Left lung (tissue), 4 donors: ENCODE measurements at regions not wholly inside any gene's neighbourhood (a gene's known extent, or its start where the extent isn't known, plus 50 kb on each side); places are given as distances from the start of the nearest gene placed in this dataset.
"Not testable (repeated sequence)": the region's sequence is repeated elsewhere in the genome, so short reads cannot be mapped to it uniquely, and the experiment has no call there.

Experiments used
- ATAC-seq: fragments of 200-7000 bp; cut with Tn5 transposase; one replicate; pipeline ENCODE4 v1.9.1; 2020; ENCODE audit warnings: moderate library complexity
- DNase-seq, 4 donors: peaks; one replicate each; pipeline ENCODE4 v3.0.0-alpha.2; 2013 to 2020
- H3K27ac ChIP-seq, 2 donors: fragments of 200-600 bp; sonication (generic) in 1 of 2; one replicate each; pipeline versions ENCODE4 v1.5.0 to v1.8.0; 2020 to 2021
- H3K27me3 ChIP-seq, 2 donors: fragments of 200-600 bp; sonication (generic) in 1 of 2; one replicate each; pipeline versions ENCODE4 v1.5.0 to v1.8.0; 2020 to 2021
- H3K36me3 ChIP-seq, 2 donors: fragments of 200-600 bp; sonication (generic) in 1 of 2; one replicate each; pipeline versions ENCODE4 v1.5.0 to v1.8.0; 2020 to 2021
- H3K4me1 ChIP-seq, 2 donors: fragments of 200-600 bp; one replicate each; pipeline ENCODE4 v1.8.0; 2021
- H3K4me3 ChIP-seq, 2 donors: fragments of 200-600 bp; sonication (generic) in 1 of 2; one replicate each; pipeline versions ENCODE4 v1.5.0 to v1.8.0; 2020 to 2021; ENCODE audit warnings: mild to moderate bottlenecking in 1 of 2
- H3K9me3 ChIP-seq, 2 donors: fragments of 200-600 bp; sonication (generic) in 1 of 2; one replicate each; pipeline versions ENCODE4 v1.5.0 to v1.8.0; 2020 to 2021
- intact Hi-C, 2 donors: fragments of 100-400 bp; cut with DNase I; formaldehyde crosslinking; loops; one replicate each; pipeline versions ENCODE4 v1.11.2 to v1.14.2; 2022
- TF ChIP-seq, protein P1 (sequence below), 2 donors: fragments of 200-600 bp; sonication (generic) in 1 of 2; IDR thresholded peaks; one replicate each; pipeline versions ENCODE4 v1.5.0 to v1.8.0; 2021; ENCODE audit warnings: antibody characterized with exemption in 2 of 2
- donor health status: DM: no; HTN: yes; CAD: no.
- donor health status: DM: no; HTN: no; CAD: no.

DNA sequence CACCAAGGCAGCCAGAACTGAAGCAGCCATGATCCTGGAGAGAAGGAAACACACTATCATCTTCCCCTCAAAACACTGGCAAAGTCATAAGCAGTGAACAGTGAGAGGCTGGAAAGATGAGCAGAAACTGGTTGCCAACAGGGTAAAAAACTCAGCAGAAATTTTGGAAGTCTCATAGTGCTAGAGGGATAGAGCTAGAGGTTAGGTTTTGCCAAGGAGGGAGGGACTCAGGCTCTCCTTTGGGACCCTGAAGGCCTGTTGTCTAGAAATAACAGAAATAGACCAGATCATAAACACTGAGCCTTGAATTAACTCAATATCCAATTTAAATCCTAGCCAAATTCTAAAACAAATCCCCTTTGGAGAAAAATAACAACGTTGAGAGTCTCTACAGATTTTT lies 853.6 kb downstream of the PRIM2 start:
- DNase-seq, intact Hi-C loops, H3K4me3 ChIP-seq, H3K9me3 ChIP-seq, H3K27me3 ChIP-seq, H3K27ac ChIP-seq, ATAC-seq, H3K4me1 ChIP-seq, H3K36me3 ChIP-seq: not testable (repeated sequence)

DNA sequence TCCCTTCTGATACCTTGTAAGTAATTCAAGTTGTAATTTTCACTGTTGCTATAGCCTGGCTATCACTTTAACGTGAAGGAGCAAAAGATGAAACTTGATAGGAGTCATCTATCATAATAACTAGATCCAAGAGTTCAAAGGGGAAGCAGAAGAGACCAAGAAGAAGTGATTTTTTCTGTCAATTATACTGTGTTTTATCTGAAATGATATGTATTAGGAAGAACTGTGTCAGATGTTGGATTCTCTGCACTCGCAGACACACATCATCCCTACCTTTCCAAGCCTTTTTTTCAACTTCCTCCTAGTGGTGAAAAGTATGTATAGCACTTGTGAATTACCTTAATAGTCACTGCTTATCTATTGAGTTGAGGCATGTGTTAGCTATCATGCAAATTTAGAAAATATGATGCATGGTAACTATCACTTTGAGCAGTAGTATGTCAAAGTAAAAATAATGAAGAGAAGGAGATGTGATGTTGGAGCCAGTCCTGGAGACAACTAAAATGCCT lies 864.2 kb downstream of the PRIM2 start:
- H3K36me3 ChIP-seq, H3K9me3 ChIP-seq, intact Hi-C loops, H3K27me3 ChIP-seq, H3K27ac ChIP-seq, H3K4me3 ChIP-seq, H3K4me1 ChIP-seq, DNase-seq: not testable (repeated sequence)
- peak; percentile 58 for ATAC-seq

DNA sequence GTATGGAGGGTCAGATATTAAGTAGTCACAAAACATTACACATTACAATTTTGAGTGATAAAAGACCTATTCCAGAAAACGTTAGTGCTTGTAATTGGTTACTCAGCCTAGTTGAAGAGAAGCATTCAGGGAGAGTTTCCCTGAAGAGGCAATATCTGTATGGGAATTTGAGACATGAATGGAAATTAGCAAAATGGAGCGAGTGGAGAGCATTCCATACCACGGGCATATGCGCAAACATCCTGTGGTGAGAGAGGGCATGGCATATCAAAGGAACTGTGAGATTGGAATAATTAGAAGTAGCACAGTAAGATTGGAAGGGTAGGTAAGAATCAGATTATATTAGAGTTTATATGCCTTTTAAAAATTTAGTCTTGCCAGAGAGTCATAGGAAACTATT lies 867.9 kb downstream of the PRIM2 start:
- H3K4me3 ChIP-seq, H3K27ac ChIP-seq, H3K36me3 ChIP-seq, DNase-seq, H3K4me1 ChIP-seq, ATAC-seq, H3K27me3 ChIP-seq, H3K9me3 ChIP-seq, intact Hi-C loops: not testable (repeated sequence)

DNA sequence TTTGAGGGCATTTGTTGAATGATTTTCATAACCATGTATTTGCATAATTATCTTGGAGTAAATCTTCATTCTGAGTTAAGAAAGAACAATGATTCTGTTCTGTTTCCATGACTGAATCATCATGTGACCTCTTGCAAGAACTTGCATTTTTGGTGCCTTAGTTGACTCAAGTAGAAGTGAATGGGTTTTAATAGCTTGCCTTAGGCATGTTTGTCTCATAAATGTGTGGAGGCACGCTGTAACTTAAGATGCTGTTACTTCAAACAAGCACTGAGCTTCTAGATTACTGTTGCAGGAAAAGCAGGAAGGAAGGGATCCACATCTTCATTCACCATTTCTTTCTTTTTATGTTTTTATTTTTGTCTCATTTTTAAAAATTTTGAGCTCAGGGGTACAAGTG lies 875.8 kb downstream of the PRIM2 start:
- H3K9me3 ChIP-seq, H3K27me3 ChIP-seq, H3K27ac ChIP-seq, H3K36me3 ChIP-seq, intact Hi-C loops, H3K4me1 ChIP-seq, DNase-seq, ATAC-seq, H3K4me3 ChIP-seq: not testable (repeated sequence)

DNA sequence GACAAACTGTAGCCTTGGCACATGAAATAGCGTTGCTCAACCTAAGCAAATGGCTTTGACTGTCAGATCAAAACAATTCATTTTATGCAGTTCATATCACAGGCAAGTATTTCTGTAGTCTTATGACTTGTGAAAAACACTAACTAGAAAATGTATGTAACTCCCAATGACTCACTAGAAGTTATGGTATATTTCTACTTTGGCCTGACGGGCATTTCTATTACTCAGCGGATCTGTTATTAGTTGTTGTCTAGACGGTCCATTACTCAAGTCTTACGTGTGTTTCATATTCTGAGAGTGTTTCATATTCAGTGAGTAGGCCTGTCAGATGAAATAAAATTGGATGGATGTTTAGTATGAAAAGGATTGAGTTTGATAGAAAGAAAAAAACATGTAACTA lies 880.9 kb downstream of the PRIM2 start:
- peaks cover 0 to 4% of the 10 kb centered on the region in 2 donors for H3K9me3 ChIP-seq
- H3K36me3 ChIP-seq: no peaks in the 10 kb centered on the region
- DNase-seq: no peak
- H3K27me3 ChIP-seq: no peaks in the 10 kb centered on the region
- intact Hi-C loops: no loop called here
- TF ChIP-seq, protein P1, sequence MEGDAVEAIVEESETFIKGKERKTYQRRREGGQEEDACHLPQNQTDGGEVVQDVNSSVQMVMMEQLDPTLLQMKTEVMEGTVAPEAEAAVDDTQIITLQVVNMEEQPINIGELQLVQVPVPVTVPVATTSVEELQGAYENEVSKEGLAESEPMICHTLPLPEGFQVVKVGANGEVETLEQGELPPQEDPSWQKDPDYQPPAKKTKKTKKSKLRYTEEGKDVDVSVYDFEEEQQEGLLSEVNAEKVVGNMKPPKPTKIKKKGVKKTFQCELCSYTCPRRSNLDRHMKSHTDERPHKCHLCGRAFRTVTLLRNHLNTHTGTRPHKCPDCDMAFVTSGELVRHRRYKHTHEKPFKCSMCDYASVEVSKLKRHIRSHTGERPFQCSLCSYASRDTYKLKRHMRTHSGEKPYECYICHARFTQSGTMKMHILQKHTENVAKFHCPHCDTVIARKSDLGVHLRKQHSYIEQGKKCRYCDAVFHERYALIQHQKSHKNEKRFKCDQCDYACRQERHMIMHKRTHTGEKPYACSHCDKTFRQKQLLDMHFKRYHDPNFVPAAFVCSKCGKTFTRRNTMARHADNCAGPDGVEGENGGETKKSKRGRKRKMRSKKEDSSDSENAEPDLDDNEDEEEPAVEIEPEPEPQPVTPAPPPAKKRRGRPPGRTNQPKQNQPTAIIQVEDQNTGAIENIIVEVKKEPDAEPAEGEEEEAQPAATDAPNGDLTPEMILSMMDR (IDR thresholded peaks at IDR 0.05): no peak
- H3K27ac ChIP-seq: no peak overlapping the region
- H3K4me3 ChIP-seq: no peak overlapping the region
- no peak for ATAC-seq
- H3K4me1 ChIP-seq: no peaks in the 10 kb centered on the region

DNA sequence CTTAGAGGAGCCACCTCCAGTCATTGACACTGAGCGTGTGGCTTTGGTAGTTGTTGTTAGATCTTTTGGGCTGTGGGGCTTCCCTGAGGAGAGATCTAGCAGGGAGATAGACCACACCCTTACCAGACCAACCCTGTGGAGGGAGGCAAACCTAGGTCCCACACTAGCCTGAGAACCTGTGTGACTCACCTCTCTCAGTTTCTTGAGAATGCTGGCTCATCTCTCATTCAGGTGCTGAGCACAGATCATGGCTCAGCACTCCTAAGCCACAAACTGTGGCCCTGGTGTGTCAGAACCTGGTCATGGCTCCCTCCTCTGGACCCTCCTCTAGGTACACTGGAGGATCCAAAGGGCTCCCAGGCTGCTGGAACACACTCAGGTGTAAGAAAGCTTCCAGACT lies 919.7 kb downstream of the PRIM2 start:
- H3K4me3 ChIP-seq, intact Hi-C loops, ATAC-seq, DNase-seq, H3K27me3 ChIP-seq, H3K36me3 ChIP-seq, H3K27ac ChIP-seq, H3K4me1 ChIP-seq: not testable (repeated sequence)
- H3K9me3 ChIP-seq: peaks cover 0 to 28% of the 10 kb centered on the region in 2 donors

DNA sequence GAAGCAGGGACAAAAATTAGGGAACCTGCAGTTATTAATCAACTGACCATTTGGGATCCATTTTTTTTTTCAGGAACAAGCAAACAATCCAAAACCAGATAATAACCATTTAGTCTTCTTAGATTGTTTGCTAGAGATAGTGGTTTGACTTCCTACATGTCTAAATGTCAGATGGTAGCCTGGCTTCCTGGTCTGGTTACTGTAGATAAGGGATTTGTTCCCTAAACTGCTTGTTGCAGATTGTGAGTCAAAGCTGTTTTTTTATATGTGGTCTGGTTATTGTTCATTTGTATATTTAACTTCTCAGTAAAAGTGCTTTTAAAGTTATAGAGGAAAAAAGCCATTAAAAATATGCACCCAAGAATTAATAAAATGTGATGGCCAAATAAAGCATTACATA lies 921.0 kb downstream of the PRIM2 start:
- H3K36me3 ChIP-seq, H3K4me3 ChIP-seq, DNase-seq, H3K4me1 ChIP-seq, H3K27me3 ChIP-seq, ATAC-seq, H3K27ac ChIP-seq, intact Hi-C loops: not testable (repeated sequence)
- peaks cover 0 to 16% of the 10 kb centered on the region in 2 donors for H3K9me3 ChIP-seq

DNA sequence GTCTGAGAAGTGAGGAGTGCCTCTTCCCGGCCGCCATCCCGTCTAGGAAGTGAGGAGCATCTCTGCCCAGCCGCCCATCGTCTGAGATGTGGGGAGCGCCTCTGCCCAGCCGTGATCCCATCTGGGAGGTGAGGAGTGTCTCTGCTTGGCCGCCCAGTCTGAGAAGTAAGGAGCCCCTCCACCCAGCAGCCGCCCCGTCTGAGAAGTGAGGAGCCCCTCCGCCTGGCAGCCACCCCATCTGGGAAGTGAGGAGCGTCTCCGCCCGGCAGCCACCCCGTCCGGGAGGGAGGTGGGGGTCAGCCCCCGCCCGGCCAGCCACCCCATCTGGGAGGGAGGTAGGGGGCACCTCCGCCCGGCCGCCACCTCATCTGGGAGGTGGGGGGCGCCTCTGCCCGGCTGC lies 940.2 kb downstream of the PRIM2 start:
- H3K4me3 ChIP-seq, H3K27ac ChIP-seq, intact Hi-C loops, H3K36me3 ChIP-seq, H3K27me3 ChIP-seq, H3K4me1 ChIP-seq, ATAC-seq: not testable (repeated sequence)
- H3K9me3 ChIP-seq: peaks cover 0 to 31% of the 10 kb centered on the region in 2 donors
- DNase-seq: peak in 1 of 4 donors; percentile 37

DNA sequence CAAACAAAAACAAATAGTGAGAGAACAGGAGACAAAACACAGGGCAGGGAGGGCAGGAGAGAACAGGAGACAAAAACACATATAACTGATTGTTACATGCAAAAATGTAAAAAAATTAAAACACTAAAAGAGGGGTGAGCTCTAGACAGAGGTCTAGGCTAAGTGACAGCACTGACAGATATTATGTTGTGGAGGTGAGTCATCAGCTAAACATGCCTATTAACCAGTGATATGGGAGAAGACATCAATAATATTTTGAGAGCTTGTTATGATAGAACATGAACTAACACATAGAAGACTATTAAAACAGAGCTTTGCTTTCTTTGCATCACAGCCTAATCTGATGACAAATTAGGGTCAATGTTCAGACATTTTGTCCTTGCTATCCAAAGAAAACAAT lies 972.7 kb downstream of the PRIM2 start:
- intact Hi-C loops: no loop called here
- H3K4me1 ChIP-seq: no peaks in the 10 kb centered on the region
- H3K27me3 ChIP-seq: no peaks in the 10 kb centered on the region
- H3K36me3 ChIP-seq: no peaks in the 10 kb centered on the region
- no peak overlapping the region for H3K27ac ChIP-seq
- H3K9me3 ChIP-seq: peaks cover 0 to 2% of the 10 kb centered on the region in 2 donors
- TF ChIP-seq, protein P1 (IDR thresholded peaks at IDR 0.05): no peak
- H3K4me3 ChIP-seq: no peak overlapping the region
- DNase-seq (no peak), ATAC-seq (no peak)

DNA sequence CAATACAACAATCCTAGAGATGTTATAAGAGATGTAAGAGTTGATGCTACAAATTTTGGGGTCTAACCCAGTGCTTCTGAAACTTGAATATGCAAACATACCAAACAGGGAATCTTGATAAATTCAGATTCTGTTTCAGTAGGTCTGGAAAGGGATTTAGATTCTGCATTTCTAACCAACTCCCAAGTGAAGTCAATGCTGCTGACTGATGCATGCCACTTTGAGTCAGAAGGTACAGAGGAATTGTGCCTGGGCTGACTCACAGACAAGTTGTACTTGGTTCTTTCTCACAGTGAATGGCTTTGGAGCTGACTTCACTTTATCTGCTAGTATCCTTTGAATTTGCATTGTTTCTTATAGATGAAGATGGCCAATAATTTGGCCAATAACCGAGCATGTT lies 973.9 kb downstream of the PRIM2 start:
- ATAC-seq, H3K9me3 ChIP-seq, DNase-seq, H3K27ac ChIP-seq, H3K4me1 ChIP-seq, H3K27me3 ChIP-seq, intact Hi-C loops, H3K36me3 ChIP-seq, H3K4me3 ChIP-seq: not testable (repeated sequence)

DNA sequence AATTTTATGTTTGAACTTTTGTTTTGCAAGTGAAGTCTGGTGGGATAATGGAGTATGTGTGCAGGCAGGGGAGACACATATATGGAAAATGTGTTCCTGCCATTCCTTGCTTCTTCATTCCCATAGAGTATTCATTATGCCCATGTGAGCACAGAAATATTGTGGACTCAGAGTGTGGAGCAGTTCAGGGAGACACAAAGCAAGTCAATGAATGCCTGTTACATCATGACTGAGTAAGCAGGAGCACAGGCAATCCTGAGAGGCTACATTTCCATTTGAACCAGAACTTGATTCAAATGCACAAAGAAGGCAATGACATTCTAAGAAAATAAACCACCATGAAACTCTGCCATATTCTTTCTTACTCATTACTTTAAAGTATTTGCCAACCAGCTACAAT lies 990.5 kb downstream of the PRIM2 start:
- H3K27me3 ChIP-seq, ATAC-seq, DNase-seq, H3K9me3 ChIP-seq, H3K27ac ChIP-seq, H3K4me3 ChIP-seq, intact Hi-C loops, H3K4me1 ChIP-seq, H3K36me3 ChIP-seq: not testable (repeated sequence)

DNA sequence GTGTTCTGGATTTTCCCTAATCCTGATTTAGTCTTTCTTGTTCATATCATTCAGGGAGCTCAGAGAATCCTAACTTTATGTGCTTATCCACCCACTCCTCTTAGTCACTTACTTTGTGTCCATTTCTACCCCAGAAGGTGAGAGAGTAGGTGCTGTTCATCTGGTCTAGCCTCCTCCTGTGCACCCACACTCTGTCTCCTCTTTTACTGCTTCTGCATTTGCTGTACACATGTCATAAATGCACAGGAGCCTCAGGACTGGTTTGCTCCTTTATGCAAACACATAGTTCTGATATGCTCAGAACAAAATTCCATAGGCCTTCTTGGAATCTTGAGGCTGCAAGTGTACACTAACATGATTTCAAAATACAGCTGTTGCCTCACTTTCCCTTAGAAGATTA lies 1014.7 kb downstream of the PRIM2 start:
- not testable (repeated sequence) for ATAC-seq

More for the DNA sequence above, 1014.7 kb downstream of the PRIM2 start:
- DNase-seq, H3K9me3 ChIP-seq, intact Hi-C loops, H3K36me3 ChIP-seq, H3K4me3 ChIP-seq, H3K27me3 ChIP-seq, H3K4me1 ChIP-seq, H3K27ac ChIP-seq: not testable (repeated sequence)
